ENCODE measurements at regions not wholly inside any gene's neighbourhood (a gene's known extent, or its start where the extent isn't known, plus 50 kb on each side); places are given as distances from the start of the nearest gene placed in this dataset.

DNA sequence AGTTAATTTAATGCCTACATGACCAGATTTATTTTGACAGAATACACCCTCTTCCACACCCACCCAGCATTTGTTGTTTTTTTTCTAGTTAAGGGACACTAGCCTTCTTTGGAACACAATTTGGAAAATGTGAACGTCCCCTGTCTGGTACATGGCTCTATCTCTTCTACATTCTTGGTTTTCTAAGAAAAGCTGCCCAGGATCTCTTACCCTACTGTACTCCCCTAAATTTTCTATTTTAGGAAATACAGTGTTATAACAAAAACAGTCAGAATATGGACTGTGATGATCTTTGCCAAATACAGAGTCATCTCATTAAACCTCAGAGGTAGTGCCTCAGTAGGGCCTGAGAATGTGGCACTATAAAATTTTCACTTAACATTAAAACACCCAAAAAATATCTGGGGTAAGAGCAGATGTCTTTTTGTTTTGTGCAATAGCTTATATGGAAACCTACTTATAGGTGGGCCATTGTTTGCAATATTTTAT lies 93.1 kb upstream of the SPON1 start:
- DNase-seq (ENCODE audit: low spot score): no peak

DNA sequence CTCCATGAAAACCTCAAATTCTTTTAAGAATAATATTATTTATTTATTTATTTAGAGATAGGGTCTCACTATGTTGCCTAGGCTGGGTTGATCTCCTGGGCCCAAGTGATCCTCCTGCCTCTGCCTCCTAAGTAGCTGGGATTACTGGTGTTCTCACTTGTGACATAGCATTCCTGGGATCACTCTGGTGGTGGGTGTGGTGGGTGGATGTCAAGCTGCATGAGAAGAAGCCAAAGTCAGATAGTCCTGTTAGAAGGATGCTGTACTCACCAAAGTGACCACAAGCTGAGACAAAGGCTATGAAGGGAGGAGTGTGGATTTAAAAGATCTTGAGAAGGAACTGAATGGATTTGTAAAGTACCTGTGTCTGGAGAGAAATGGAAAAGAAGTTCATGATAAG lies 87.9 kb upstream of the SPON1 start:
- DNase-seq (ENCODE audit: low spot score): no peak

DNA sequence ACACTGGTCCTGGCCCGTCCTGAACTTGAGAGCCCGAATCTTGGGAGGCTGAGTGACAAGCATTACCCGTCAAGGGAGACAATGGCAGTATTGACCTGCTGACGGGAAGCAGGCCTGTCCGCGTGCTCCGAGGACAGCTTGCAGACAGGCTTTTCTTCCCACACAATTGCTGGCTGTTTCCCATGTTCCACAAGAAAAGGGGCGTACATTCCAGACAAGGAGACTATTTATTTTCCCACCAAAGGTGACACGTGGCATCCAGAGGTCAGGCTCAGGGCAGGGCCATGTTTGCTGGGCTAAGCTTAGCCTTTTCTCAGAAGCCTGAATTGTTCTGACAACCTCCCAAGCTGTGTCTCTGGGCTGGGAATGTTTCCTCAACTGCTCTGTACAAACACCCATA lies 86.9 kb upstream of the SPON1 start:
- DNase-seq (ENCODE audit: low spot score): no peak

DNA sequence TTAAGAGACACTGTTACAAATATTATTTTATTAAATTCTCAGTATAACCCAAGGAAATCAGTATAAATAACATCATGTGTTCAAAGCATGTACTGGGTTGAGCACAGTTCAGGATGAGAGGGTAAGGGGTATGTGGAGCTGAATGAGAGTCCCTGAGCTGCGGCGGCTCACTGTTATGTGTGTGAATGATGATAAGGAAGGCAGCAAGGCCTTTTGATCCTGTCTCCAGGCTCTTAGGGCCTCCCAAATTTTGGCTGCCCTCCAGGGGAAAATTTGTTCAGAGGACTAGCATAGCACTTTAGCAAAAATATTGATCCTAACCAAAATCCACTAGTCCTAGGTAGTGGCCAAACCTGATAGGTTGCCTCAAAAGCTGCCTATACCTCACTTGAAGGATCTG lies 86.1 kb upstream of the SPON1 start:
- DNase-seq (ENCODE audit: low spot score): no peak

DNA sequence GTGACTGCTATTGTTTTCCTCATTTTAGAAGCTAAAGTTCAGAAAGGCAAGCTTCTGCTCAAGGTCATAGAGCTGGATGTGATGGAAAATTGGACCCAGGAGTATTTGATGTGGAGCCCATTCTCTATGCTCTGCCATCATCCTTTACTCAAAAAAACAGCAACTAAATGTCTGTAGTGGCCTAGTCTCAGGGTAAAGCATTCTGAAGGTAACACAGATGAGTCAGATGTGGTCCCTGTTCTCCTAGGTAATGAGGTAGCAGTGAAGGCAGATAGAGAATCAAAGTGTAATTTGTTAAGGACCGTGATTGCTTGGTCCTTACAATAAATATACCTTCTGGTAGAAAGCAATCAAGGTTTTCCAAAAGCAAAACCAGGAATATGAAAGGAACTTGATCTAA lies 84.4 kb upstream of the SPON1 start:
- DNase-seq (ENCODE audit: low spot score): no peak

DNA sequence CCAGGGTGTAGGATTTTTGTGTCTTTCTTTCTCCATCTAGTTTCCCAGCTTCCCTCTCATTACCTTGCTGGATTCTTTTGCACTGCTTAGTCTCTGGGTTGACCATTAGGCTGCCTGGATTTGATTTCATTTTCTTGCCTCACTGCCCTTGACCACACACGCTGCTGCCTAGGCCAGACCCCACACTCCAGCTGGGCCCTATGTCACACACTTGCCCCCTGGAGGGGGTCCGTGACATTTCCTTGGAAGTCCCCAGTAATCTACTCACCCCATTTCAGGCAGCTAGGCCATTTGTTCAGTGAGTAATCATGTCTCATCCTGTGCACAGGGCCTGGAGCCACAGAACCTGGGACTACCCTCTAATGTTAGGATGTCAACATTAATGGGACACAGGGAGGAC lies 81.9 kb upstream of the SPON1 start:
- DNase-seq (ENCODE audit: low spot score): no peak

DNA sequence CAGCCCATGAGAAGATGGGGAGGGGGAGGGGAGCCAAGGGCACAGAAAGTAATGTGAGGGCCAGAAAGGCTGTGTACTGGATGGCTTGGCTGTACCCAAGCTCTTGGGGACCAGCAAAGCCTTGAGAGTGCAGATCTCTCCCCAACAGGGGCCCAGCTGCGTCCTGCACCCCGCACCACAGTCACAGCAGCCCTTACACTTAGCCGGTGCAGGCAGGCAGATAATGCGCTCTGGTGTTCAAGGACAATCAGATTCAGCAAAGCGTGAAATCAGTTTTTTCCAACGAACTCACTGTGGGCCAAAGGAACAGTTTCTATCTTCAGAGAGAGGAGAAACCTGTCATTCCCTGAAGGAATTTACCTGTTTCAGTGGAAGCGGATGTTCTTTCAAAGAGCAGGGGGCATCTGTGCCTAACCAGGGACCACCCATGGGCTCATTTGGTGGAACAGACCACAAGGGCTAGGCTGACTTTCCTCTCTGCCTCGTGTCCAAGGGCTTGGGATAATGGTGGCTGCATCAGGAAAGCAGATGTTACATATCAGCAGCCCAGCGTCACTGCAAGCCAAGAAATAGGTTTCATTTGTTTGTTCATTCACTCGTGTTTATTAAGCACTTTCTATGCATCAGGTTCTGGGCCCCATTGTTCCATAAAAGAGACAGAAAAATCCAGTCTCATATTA lies 81.2 kb upstream of the SPON1 start:
- no peak for DNase-seq (ENCODE audit: low spot score)

DNA sequence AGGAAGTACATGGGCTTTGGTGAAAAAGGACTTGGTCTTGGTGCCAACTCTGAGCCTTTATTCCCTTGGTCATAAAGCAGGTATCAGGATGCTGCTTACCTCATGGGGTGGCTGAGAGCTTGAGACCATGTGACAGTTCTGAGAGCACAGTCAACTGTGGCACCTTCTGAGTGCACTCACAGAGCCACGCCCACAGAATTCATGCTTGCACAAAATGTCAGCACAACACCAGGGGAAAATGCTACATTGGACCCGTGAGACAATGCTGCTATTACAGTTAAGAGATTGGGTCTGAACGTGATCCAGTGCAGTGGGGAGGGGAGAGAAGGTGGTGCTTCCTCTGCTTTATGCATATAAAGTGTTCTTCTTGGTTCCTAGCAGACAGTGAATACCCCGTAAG lies 79.5 kb upstream of the SPON1 start:
- DNase-seq (ENCODE audit: low spot score): no peak

DNA sequence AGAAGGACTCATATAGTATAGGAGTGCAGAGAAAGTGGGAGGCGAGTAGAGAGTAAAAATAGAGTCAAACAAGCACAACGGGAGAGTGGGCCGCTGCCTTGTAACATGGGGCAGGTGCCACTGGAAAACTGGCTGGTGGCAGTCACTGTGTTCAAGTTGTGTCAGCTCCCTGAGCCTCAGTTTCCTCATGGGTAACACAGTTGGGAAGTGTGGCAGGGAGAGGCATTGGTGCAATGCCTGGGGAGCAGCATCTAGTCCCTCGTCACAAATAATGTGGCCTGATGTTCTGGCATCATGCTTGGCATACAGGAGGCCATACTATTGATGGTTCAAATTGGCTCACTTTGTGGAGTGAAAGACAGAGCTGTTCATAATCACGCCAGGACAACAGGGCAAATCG lies 78.9 kb upstream of the SPON1 start:
- no peak for DNase-seq (ENCODE audit: low spot score)

DNA sequence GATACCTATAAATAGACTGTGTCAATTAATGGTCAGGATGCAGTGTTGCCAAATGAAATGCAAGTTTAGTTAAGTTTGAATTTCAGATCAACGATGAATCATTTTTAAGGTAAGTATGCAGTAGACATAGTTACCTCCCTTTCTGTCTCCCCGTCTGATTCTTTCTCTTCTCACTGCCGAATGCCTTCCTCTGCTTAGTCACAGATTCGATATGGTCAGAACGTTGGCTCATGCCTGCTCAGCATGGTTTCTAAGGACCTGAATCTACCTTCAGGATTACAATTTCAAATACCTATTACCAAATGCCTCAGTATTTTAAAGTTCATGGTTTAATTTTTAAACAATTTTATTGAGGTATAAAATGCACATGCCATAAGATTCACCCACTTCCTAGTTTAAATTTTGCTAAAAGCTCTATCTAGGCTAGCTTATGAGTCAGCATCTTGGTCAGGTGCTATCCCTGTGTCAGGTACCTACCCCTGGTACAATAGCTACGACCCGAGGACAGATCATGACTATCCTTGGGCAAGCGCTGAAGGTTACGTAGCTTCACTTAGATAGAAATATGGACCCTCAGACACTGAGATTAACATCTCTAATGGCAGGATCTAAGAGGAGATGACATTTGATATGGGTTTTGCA lies 78.2 kb upstream of the SPON1 start:
- no peak for DNase-seq (ENCODE audit: low spot score)

DNA sequence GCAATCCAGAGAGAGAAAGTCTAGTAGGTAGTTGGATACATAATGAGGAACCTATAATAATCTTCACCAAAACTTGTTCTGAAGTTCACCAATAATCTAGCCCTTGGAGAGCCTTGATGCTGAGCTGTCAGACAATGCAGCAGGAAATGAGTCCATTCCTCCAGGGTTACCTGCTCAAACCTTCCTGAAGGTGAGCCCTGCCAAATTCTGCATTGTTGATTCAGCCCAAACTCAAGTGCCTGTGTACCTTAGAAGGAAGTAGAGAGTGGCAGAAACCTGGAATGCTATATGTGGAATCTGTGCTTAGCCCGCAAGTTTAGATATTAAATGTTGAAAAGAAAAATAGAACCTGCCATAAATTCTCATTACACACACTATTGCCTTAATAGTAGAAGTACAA lies 77.4 kb upstream of the SPON1 start:
- no peak for DNase-seq (ENCODE audit: low spot score)

DNA sequence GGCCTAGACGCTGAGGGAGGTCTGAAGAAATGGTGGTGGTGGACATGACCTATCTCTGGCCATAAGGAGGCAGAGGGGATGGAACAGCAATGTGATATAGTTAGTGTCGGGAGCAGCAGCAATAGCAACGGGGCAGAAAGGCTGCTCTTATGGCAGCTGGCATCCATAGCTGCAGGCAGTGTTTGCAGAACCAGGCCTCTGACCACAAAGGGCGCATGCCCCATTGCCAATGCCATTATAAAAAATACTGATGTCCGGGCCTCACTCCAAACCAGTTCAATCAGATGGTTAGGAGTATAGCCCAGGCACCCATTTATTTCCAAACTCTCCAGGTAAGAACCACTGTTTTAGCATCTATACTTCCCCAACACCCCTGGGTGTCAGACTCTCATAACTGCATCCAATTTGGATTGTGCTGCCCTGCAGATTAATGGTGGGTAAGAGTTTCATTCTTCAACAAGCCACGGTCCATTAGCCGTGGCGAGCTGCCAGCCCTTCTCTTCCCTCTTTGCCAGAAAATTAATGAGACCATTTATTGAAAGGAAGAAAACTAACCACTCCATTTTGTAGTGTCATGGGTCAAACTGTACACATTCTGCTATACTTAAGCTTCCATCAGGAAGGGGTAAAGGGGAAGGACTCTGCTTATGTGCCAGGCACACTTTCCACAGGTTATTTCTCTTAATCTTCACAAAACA lies 72.8 kb upstream of the SPON1 start:
- no peak for DNase-seq (ENCODE audit: low spot score)

DNA sequence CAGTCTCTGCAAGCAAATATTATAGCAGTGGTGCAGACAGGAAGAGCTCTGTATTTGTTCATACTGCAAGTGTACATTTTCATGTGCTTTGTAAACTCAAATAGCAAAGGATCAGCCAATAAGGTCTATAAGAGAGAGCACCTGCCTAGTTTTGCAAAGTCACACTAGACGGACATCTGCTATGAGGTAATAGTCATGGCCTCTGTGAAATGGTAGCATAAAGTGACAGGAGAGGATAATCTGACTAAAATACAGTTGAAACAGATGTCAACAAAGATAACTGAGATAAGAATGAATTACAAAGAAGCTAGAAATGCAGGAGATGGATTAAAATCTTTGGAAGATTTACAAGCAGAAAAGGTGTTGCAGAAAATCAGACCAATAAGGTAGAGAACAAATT lies 70.6 kb upstream of the SPON1 start:
- DNase-seq (ENCODE audit: low spot score): no peak

DNA sequence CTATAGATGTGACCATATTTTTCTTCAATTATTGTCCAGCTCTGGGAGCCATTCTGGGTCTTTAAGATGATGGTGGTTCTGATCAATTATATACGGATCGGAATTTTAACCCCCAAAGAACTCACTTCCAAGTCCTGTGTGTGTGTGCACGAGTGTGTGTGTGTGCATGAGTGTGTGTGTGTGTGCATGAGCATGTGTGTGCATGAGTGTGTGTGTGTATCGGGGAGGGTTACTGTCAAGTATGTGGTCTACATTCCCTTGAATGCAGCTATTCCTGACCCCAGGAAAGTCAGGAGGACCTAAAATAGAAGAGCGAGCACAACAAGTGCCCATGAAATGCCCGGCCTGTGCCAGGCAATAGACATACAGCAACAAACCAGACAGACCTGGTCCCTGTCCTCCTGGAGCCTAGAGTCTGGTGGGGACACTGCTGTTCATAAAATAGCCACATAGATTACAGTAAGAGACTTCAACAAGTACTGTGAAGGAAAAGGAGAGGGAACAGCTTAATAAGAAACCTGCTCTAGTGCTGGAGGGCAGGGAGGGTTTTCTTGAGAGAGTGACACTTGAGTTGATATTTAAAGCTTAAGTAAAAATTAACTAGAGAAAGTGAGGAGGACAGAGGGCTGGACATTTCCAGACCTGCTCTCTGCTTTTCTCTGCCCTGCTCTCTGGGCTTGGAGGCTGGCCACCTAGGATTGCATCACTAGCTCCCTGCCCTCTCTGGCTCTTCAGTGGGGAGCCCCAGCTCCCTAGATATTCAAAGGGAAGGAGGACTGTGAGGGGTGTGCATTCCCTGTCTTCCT lies 66.1 kb upstream of the SPON1 start:
- DNase-seq (ENCODE audit: low spot score): no peak

DNA sequence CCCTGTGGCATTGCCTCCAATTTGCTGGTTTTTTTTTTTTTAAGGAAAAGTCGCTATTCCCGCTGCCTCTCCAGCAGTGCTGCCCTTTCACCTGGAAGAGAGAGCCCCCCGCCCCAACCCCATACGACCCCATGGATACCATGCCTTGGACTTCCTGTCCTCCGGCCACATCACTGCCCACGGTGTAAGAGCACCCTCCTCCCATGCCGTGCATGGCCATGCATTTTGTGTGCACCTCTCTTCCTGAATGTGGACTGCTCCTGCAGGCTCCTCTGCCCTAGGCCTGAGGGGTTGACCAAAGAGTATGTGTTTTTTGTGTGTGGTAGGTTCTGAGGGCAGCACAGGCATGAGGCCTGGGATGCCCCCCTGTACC lies 65.6 kb upstream of the SPON1 start:
- DNase-seq (ENCODE audit: low spot score): no peak

DNA sequence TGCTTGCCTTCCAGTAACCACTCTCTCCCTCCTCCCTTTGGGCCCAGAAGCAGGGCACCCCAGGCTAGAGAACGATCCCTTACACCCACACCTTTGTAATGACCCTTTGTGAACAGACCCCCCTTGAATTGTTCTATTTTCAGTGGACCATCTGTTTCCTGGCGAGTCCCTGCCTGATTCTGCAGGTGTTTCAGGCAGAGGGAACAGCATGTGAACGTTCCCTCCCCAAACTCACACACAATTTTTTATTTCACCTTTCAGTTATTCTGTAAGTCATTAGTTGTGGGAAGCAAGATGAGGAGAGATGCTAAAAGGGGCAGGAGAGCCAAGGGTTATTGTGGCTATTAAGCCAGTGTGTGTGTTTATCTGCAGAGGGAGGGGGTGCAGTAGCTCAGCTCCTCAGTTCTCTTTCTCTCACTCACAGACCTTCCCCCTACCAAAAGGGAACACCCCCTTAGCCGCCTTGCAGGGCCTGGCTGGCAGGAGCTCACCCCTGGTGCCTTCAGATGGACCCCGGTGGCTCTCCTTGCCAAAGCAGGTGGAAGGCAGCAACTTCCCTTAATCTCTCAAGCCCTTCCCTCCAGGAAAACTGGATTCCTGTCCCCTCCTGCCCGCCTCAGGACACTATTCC lies 64.8 kb upstream of the SPON1 start:
- no peak for DNase-seq (ENCODE audit: low spot score)

DNA sequence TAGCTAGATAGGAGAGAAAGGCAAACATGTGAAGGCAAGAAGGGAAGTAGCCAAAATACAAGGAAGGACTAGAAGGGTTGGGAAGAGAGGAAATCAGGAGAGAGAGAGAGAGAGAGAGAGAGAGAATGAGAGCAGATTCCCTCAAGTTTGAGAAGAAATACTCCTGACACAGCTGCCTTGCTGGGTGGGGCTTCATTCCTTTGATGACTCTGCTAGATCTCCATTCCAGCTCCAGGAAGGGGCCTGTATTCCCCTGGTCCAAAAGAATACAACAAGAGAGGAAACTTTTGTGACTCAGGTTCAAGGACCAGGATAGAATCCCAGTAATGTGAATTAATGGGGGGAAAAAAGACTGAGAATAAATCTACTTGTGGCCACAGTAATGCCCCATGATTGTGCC lies 62.9 kb upstream of the SPON1 start:
- no peak for DNase-seq (ENCODE audit: low spot score)

DNA sequence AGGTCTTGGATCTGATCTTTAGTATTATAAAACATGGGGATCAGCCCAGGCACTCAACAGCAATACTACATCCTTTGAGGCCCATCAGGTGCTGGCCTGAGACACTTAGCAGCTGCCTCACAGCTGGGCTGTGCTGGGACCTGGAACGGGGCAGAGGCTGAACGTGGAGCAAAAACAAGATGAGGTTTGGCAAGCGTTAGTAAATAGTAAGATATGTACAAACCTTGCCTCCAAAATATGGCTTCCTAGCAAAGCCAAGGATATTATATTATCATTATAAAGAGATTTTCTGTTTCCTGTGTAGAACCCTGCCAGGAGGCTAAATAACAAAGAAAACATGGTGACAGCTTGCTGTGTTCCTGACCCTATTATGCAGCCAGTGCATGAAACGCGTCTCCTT lies 60.0 kb upstream of the SPON1 start:
- no peak for DNase-seq (ENCODE audit: low spot score)

DNA sequence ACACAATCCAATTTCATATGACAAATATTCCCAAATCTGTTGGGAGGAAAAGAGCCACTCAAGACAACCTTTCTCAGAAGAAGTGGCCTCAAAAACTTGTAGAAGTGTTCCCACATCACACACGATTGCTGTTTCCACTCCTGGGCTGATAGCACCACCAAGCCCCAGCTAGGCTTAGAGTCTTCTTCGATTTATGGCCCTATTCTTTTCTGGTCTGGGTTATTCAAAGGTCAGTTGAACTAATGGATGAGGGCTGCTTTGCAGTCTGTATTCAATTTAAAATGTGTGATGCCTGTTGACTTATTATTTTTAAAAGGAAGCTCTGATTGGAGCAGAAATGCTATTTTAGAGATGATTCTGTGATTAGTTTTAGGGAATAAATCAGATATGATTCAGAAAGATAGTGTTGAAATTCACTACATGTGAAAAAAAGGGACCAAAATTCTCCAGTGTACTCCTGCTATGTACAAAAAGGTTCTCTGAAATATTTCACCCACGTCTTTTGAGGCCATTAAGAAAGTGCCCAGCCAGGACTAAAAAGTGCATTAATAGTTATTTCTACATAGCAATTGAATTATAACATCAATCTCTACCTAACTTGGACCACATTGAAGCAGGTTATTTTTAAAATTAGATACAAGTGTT lies 57.3 kb upstream of the SPON1 start:
- no peak for DNase-seq (ENCODE audit: low spot score)

DNA sequence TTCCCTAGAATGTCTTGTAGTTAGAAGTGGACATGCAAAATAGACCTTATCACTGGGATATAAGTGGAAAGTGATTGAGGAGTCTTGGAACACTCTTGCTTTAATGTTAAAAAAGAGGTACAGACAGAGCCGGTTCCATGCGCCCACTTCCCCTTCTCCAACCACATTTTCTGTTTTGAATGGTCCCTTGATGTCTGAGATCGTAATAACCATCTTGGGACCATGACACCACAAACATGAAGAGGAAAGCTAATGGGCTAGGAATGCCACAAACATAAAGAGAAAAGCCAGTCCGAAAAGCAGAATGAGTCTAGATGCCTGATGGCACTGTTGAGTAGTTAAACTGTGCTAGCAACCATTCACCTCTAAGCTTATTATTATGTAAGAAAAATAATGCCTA lies 54.8 kb upstream of the SPON1 start:
- DNase-seq (ENCODE audit: low spot score): no peak

DNA sequence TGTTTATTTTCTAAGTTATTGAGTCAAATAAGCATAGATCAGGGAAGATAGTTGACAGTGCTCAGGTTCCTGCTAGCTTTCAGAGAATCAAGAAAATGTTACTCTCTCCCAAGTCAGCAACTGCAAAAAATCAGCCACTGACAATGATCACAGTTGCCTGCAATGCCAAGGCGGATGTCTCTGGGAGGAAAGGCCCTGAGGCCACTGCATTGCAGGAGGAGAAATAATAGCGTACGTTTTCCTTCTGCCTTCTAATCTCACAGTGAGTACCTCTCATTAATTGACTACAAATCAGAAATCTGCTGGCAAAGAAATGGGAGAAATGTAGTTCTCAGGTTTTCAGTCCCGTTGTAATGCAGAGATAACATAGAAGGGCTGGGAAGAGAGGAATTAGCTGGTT lies 54.0 kb upstream of the SPON1 start:
- DNase-seq (ENCODE audit: low spot score): no peak

Data from CD4-positive, alpha-beta T cell treated with Interleukin-2 at 100 ng/mL for 4 hours (primary cell).